Nephron progenitor cell (in vitro differentiated cells): ENCODE measurements at regions not wholly inside any gene's neighbourhood (a gene's known extent, or its start where the extent isn't known, plus 50 kb on each side); places are given as distances from the start of the nearest gene placed in this dataset.
"Not testable (repeated sequence)": the region's sequence is repeated elsewhere in the genome, so short reads cannot be mapped to it uniquely, and the experiment has no call there.

Experiments
- DNase-seq: peaks from one replicate; pipeline ENCODE4 v3.0.0; 2021
- H3K27ac Mint-ChIP-seq: 2 replicates; pipeline ENCODE4 v1.8.0; 2021; ENCODE audit warnings: mild to moderate bottlenecking, moderate library complexity, mixed read lengths
- H3K27me3 Mint-ChIP-seq: 2 replicates; pipeline ENCODE4 v1.8.0; 2021; ENCODE audit warnings: mild to moderate bottlenecking, low read depth, mixed read lengths; ENCODE audit not compliant: poor library complexity
- H3K36me3 Mint-ChIP-seq: 2 replicates; pipeline ENCODE4 v1.8.0; 2021; ENCODE audit warnings: low read depth, mixed read lengths
- H3K4me1 Mint-ChIP-seq: 2 replicates; pipeline ENCODE4 v1.8.0; 2021; ENCODE audit warnings: mixed read lengths
- H3K4me3 Mint-ChIP-seq: 2 replicates; pipeline ENCODE4 v1.8.0; 2021; ENCODE audit warnings: mild to moderate bottlenecking, moderate library complexity, mixed read lengths
- H3K9me3 Mint-ChIP-seq: 2 replicates; pipeline ENCODE4 v1.8.0; 2021; ENCODE audit warnings: mild to moderate bottlenecking, moderate library complexity, mixed read lengths
- CTCF ChIP-seq: fragments of 200-600 bp; sonication (generic); IDR thresholded peaks from 2 replicates; pipeline ENCODE4 v1.5.0; 2021; ENCODE audit warnings: antibody characterized with exemption

- H3K9me3 Mint-ChIP-seq = peaks cover 6% of the 10 kb centered on the region
- TF ChIP-seq CTCF = no peak
Measured at GRCh38 chr9:23036416-23036815, 589.8 kb downstream of the DMRTA1 start.

GRCh38 chr9:23039402-23039801 is 592.8 kb downstream of the DMRTA1 start:
- no peaks in the 10 kb centered on the region for H3K27me3 Mint-ChIP-seq
- H3K4me1 Mint-ChIP-seq = no peaks in the 10 kb centered on the region
- no peak for DNase-seq
- no peak overlapping the region for H3K27ac Mint-ChIP-seq
- no peaks in the 10 kb centered on the region for H3K9me3 Mint-ChIP-seq
- H3K36me3 Mint-ChIP-seq = no peaks in the 10 kb centered on the region
- H3K4me3 Mint-ChIP-seq = no peak overlapping the region
- TF ChIP-seq CTCF = no peak

More at GRCh38 chr9:23036416-23036815, 589.8 kb downstream of the DMRTA1 start:
- DNase-seq = no peak
- Mint-ChIP-seq H3K4me1 (no peaks in the 10 kb centered on the region), H3K4me3 (no peak overlapping the region), H3K36me3 (no peaks in the 10 kb centered on the region), H3K27ac (no peak overlapping the region), H3K27me3 (no peaks in the 10 kb centered on the region)

GRCh38 chr9:23041466-23041865 is 594.8 kb downstream of the DMRTA1 start:
- Mint-ChIP-seq H3K4me3 (no peak overlapping the region), H3K9me3 (no peaks in the 10 kb centered on the region), H3K27me3 (no peaks in the 10 kb centered on the region), H3K27ac (no peak overlapping the region), H3K36me3 (no peaks in the 10 kb centered on the region), H3K4me1 (no peaks in the 10 kb centered on the region)
- TF ChIP-seq CTCF = no peak
- DNase-seq = no peak

GRCh38 chr9:23044549-23044948 is 597.9 kb downstream of the DMRTA1 start:
- Mint-ChIP-seq H3K4me1 (no peaks in the 10 kb centered on the region), H3K27me3 (no peaks in the 10 kb centered on the region), H3K4me3 (no peak overlapping the region), H3K9me3 (no peaks in the 10 kb centered on the region), H3K27ac (no peak overlapping the region), H3K36me3 (no peaks in the 10 kb centered on the region)
- no peak for DNase-seq
- TF ChIP-seq CTCF = no peak

GRCh38 chr9:23046026-23046425 is 599.4 kb downstream of the DMRTA1 start:
- H3K27me3 Mint-ChIP-seq, H3K36me3 Mint-ChIP-seq, H3K27ac Mint-ChIP-seq, H3K4me3 Mint-ChIP-seq, H3K9me3 Mint-ChIP-seq, H3K4me1 Mint-ChIP-seq: not testable (repeated sequence)
- peak; percentile 16 for DNase-seq

GRCh38 chr9:23050548-23050947 is 603.9 kb downstream of the DMRTA1 start:
- H3K27ac Mint-ChIP-seq = no peak overlapping the region
- no peak overlapping the region for H3K4me3 Mint-ChIP-seq
- no peaks in the 10 kb centered on the region for H3K9me3 Mint-ChIP-seq
- H3K27me3 Mint-ChIP-seq = no peaks in the 10 kb centered on the region
- no peaks in the 10 kb centered on the region for H3K4me1 Mint-ChIP-seq
- TF ChIP-seq CTCF = no peak
- H3K36me3 Mint-ChIP-seq = no peaks in the 10 kb centered on the region
- no peak for DNase-seq

- H3K27ac Mint-ChIP-seq = no peak overlapping the region
- H3K4me1 Mint-ChIP-seq = no peaks in the 10 kb centered on the region
- no peak for TF ChIP-seq CTCF
- no peaks in the 10 kb centered on the region for H3K9me3 Mint-ChIP-seq
- no peak for DNase-seq
- no peak overlapping the region for H3K4me3 Mint-ChIP-seq
- H3K27me3 Mint-ChIP-seq = no peaks in the 10 kb centered on the region
- no peaks in the 10 kb centered on the region for H3K36me3 Mint-ChIP-seq
Measured at GRCh38 chr9:23073136-23073535, 626.5 kb downstream of the DMRTA1 start.
